Neural cell (in vitro differentiated cells): ENCODE measurements at regions not wholly inside any gene's neighbourhood (a gene's known extent, or its start where the extent isn't known, plus 50 kb on each side); places are given as distances from the start of the nearest gene placed in this dataset.

Source experiments
- H2AFZ ChIP-seq: fragments of 200-600, 300-800 bp; sonication (generic), shearing (Covaris generic); 2 replicates; pipeline ENCODE4 v1.6.0; 2014; ENCODE audit warnings: low read depth, mild to moderate bottlenecking, antibody characterized with exemption, low read length, moderate library complexity
- H3F3A ChIP-seq: fragments of 200-600 bp; shearing (Covaris generic); 2 replicates; pipeline ENCODE4 v1.6.1; 2016; ENCODE audit warnings: mild to moderate bottlenecking, moderate library complexity, mixed read lengths, antibody characterized with exemption, low read length; ENCODE audit not compliant: insufficient read depth, poor library complexity, severe bottlenecking
- H3K27ac ChIP-seq: fragments of 200-600, 300-800 bp; sonication (generic), shearing (Covaris generic); 2 replicates; pipeline ENCODE4 v1.5.1; 2014; ENCODE audit warnings: mild to moderate bottlenecking, low read length, moderate library complexity
- H3K27me3 ChIP-seq: fragments of 300-800, 200-600 bp; sonication (generic), shearing (Covaris generic); 2 replicates; pipeline ENCODE4 v1.6.0; 2014; ENCODE audit warnings: mild to moderate bottlenecking, low read depth, low read length, moderate library complexity; ENCODE audit not compliant: insufficient read depth
- H3K36me3 ChIP-seq: fragments of 300-800, 200-600 bp; sonication (generic), shearing (Covaris generic); 2 replicates; pipeline ENCODE4 v1.5.1; 2014; ENCODE audit warnings: mild to moderate bottlenecking, antibody characterized with exemption, low read length, moderate library complexity; ENCODE audit not compliant: insufficient read depth
- H3K4me2 ChIP-seq: fragments of 300-800, 200-600 bp; sonication (generic), shearing (Covaris generic); 2 replicates; pipeline ENCODE4 v1.6.0; 2014; ENCODE audit warnings: mild to moderate bottlenecking, low read length
- H3K4me3 ChIP-seq: fragments of 300-800, 200-600 bp; sonication (generic), shearing (Covaris generic); 2 replicates; pipeline ENCODE4 v1.5.1; 2014; ENCODE audit warnings: mild to moderate bottlenecking, low read length, moderate library complexity
- H3K79me2 ChIP-seq: fragments of 200-600 bp; shearing (Covaris generic); replicated peaks from 2 replicates; pipeline ENCODE4 v1.6.0; 2014; ENCODE audit warnings: mild to moderate bottlenecking, low read length, moderate library complexity; ENCODE audit not compliant: insufficient read depth
- H3K9ac ChIP-seq: fragments of 300-800, 200-600 bp; sonication (generic), shearing (Covaris generic); 2 replicates; pipeline ENCODE4 v1.6.1; 2016; ENCODE audit warnings: mild to moderate bottlenecking, low read length, mixed read lengths
- H3K9me2 ChIP-seq: fragments of 200-600 bp; shearing (Covaris generic); 2 replicates; pipeline ENCODE4 v1.6.1; 2016; ENCODE audit warnings: mild to moderate bottlenecking, low read length, mixed read lengths; ENCODE audit not compliant: insufficient read depth
- H3K9me3 ChIP-seq: fragments of 200-600, 300-800 bp; sonication (generic), shearing (Covaris generic); 2 replicates; pipeline ENCODE4 v1.6.1; 2016; ENCODE audit warnings: mild to moderate bottlenecking, mixed run types, low read length, moderate library complexity, mixed read lengths
- H4K20me1 ChIP-seq: fragments of 200-600 bp; shearing (Covaris generic); 2 replicates; pipeline ENCODE4 v1.6.1; 2016; ENCODE audit warnings: mild to moderate bottlenecking, mixed run types; ENCODE audit not compliant: insufficient read depth
- EP300 ChIP-seq: fragments of 450-650 bp; conservative IDR thresholded peaks from 2 replicates; pipeline ENCODE4 v1.6.1; 2014; ENCODE audit warnings: antibody characterized with exemption, mild to moderate bottlenecking, moderate library complexity; ENCODE audit not compliant: poor library complexity, severe bottlenecking
- EZH2 ChIP-seq: fragments of 200-600, 300-800 bp; shearing (Covaris generic), sonication (generic); IDR thresholded peaks from 2 replicates; pipeline ENCODE4 v1.6.1; 2014; ENCODE audit warnings: antibody characterized with exemption, low read length, borderline replicate concordance, mild to moderate bottlenecking; ENCODE audit not compliant: insufficient read depth, poor library complexity, severe bottlenecking
- MXI1 ChIP-seq: fragments of 450-650 bp; conservative IDR thresholded peaks from 2 replicates; pipeline ENCODE4 v1.6.1; 2014; ENCODE audit warnings: antibody characterized with exemption, mild to moderate bottlenecking; ENCODE audit not compliant: poor library complexity, severe bottlenecking
- POLR2AphosphoS5 ChIP-seq: IDR thresholded peaks from 2 replicates; pipeline ENCODE4 v1.6.1; 2012
- RAD21 ChIP-seq: fragments of 450-650 bp; conservative IDR thresholded peaks from 2 replicates; pipeline ENCODE4 v1.6.1; 2014; ENCODE audit warnings: antibody characterized with exemption, mild to moderate bottlenecking, moderate library complexity
- REST ChIP-seq: IDR thresholded peaks from 2 replicates; pipeline ENCODE4 v1.6.1; 2012; ENCODE audit warnings: borderline replicate concordance
- SMC3 ChIP-seq: fragments of 450-650 bp; conservative IDR thresholded peaks from 2 replicates; pipeline ENCODE4 v1.6.1; 2014; ENCODE audit warnings: antibody characterized with exemption, mild to moderate bottlenecking, moderate library complexity; ENCODE audit not compliant: poor library complexity
- TAF1 ChIP-seq: IDR thresholded peaks from 2 replicates; pipeline ENCODE4 v1.6.1; 2012; ENCODE audit warnings: low read depth
- TF ChIP-seq, protein P1 (sequence below): fragments of 450-650 bp; IDR thresholded peaks from 2 replicates; pipeline ENCODE4 v1.5.1; 2014; ENCODE audit warnings: antibody characterized with exemption, mild to moderate bottlenecking, moderate library complexity; ENCODE audit not compliant: poor library complexity, severe bottlenecking

DNA sequence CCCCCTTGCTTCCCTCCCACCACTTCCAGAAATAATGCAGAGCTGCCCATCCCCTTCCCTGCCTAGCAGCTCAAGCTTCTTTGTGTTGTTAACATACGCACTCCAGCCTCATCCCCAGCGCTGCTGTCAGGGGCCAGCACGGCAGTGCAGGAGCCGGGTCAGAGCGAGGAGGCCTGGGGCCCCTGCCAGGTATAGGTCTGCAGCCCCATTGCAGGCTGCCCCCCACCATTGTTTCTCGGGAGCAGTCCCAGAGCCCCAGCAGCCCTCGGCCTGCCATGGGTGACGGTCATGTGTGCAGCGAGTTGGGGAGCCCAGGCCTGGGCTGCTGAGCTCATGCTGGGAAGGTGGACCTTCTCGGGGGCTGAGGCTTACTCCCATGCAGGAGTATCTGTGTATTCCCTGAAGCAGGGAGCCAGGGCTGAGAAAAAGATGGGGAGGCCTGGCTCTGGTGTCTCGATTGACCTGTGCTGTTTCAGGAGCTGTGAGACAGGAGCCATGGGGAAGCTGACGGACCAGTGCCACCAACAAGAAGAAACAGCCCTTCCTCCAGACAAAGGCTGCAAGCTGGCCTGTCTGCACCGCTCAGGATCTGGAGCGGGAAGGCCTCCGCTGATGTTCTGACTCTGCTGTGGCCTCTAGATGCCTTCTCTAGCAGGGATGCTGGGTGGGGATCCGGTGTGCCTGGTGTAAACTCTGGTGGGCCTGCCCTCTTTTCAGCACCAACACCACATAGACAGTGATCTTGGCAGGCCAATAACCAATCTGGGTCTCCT lies 220.5 kb upstream of the B3GAT1 start:
- no peak overlapping the region for H2AFZ ChIP-seq
- TF ChIP-seq EP300 = no peak
- TF ChIP-seq TAF1 = no peak
- TF ChIP-seq, protein P1, sequence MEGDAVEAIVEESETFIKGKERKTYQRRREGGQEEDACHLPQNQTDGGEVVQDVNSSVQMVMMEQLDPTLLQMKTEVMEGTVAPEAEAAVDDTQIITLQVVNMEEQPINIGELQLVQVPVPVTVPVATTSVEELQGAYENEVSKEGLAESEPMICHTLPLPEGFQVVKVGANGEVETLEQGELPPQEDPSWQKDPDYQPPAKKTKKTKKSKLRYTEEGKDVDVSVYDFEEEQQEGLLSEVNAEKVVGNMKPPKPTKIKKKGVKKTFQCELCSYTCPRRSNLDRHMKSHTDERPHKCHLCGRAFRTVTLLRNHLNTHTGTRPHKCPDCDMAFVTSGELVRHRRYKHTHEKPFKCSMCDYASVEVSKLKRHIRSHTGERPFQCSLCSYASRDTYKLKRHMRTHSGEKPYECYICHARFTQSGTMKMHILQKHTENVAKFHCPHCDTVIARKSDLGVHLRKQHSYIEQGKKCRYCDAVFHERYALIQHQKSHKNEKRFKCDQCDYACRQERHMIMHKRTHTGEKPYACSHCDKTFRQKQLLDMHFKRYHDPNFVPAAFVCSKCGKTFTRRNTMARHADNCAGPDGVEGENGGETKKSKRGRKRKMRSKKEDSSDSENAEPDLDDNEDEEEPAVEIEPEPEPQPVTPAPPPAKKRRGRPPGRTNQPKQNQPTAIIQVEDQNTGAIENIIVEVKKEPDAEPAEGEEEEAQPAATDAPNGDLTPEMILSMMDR = no peak
- no peak for TF ChIP-seq RAD21
- no peak for TF ChIP-seq POLR2AphosphoS5
- TF ChIP-seq SMC3 = no peak
- no peak for TF ChIP-seq EZH2
- no peak for TF ChIP-seq MXI1
- no peak for TF ChIP-seq REST

GRCh38 chr11:134630861-134631260 lies 218.8 kb upstream of the B3GAT1 start:
- no peak overlapping the region for H3K4me2 ChIP-seq
- no peaks in the 10 kb centered on the region for H3K9me3 ChIP-seq
- TF ChIP-seq EZH2 = no peak
- TF ChIP-seq TAF1 = no peak
- TF ChIP-seq SMC3 = no peak
- no peak for TF ChIP-seq MXI1
- no peak for TF ChIP-seq POLR2AphosphoS5
- TF ChIP-seq, protein P1 = no peak
- TF ChIP-seq REST = no peak
- TF ChIP-seq EP300 = no peak
- no peak for TF ChIP-seq RAD21
- H3K9me2 ChIP-seq = no peaks in the 10 kb centered on the region
- H3K36me3 ChIP-seq = no peaks in the 10 kb centered on the region
- H3K27ac ChIP-seq = no peak overlapping the region
- no peaks in the 10 kb centered on the region for H4K20me1 ChIP-seq
- no peak overlapping the region for H3K9ac ChIP-seq
- no peak overlapping the region for H2AFZ ChIP-seq
- H3K4me3 ChIP-seq = no peak overlapping the region
- H3K79me2 ChIP-seq = no peaks in the 10 kb centered on the region
- no peaks in the 10 kb centered on the region for H3K27me3 ChIP-seq
- no peaks in the 10 kb centered on the region for H3F3A ChIP-seq

More for the DNA sequence above, 220.5 kb upstream of the B3GAT1 start:
- no peak overlapping the region for H3K4me2 ChIP-seq
- H3K9ac ChIP-seq = no peak overlapping the region
- H3K36me3 ChIP-seq = no peaks in the 10 kb centered on the region
- H3K4me3 ChIP-seq = no peak overlapping the region
- H3K79me2 ChIP-seq = no peaks in the 10 kb centered on the region
- H3K9me3 ChIP-seq = no peaks in the 10 kb centered on the region
- H3K9me2 ChIP-seq = no peaks in the 10 kb centered on the region
- H4K20me1 ChIP-seq = no peaks in the 10 kb centered on the region
- H3K27me3 ChIP-seq = no peaks in the 10 kb centered on the region
- no peaks in the 10 kb centered on the region for H3F3A ChIP-seq
- no peak overlapping the region for H3K27ac ChIP-seq
